Esophagus muscularis mucosa (tissue), 4 donors: ENCODE measurements at regions not wholly inside any gene's neighbourhood (a gene's known extent, or its start where the extent isn't known, plus 50 kb on each side); places are given as distances from the start of the nearest gene placed in this dataset.

ENCODE experiments used
- DNase-seq: peaks from one replicate; pipeline ENCODE4 v3.0.0-alpha.2; 2017; ENCODE audit errors: extremely low spot score
- H3K27ac ChIP-seq, 4 donors: fragments of 200-600 bp; sonication (generic); replicated peaks in 1 of 4; 1 replicate in 3 of 4; 2 replicates in 1 of 4; pipeline ENCODE4 v1.5.1; 2016 to 2019; ENCODE audit warnings: mild to moderate bottlenecking in 1 of 4
- H3K27me3 ChIP-seq, 4 donors: fragments of 200-600 bp; sonication (generic); one replicate each; pipeline versions ENCODE4 v1.5.1 to v1.6.0; 2016 to 2019
- H3K36me3 ChIP-seq, 4 donors: fragments of 200-600 bp; sonication (generic); one replicate each; pipeline ENCODE4 v1.5.1; 2016 to 2019
- H3K4me1 ChIP-seq, 4 donors: fragments of 200-600 bp; sonication (generic); one replicate each; pipeline ENCODE4 v1.5.1; 2016 to 2019
- H3K4me3 ChIP-seq, 4 donors: fragments of 200-600 bp; sonication (generic); 1 replicate in 2 of 4; 2 replicates in 2 of 4; pipeline ENCODE4 v1.5.1; 2016 to 2019; ENCODE audit warnings: mild to moderate bottlenecking in 4 of 4, moderate library complexity in 1 of 4
- H3K9me3 ChIP-seq, 4 donors: fragments of 200-600 bp; sonication (generic); 1 replicate in 3 of 4; 2 replicates in 1 of 4; pipeline ENCODE4 v1.5.1; 2016 to 2019
- EP300 ChIP-seq: sonication (generic); formaldehyde crosslinking; IDR thresholded peaks from one replicate; pipeline ENCODE4 v1.6.1; 2017; ENCODE audit warnings: antibody characterized with exemption
- POLR2A ChIP-seq: fragments of 450-650 bp; IDR thresholded peaks from one replicate; pipeline ENCODE4 v1.6.1; 2017; ENCODE audit warnings: antibody characterized with exemption, moderate library complexity, mild to moderate bottlenecking, low read depth
- POLR2AphosphoS5 ChIP-seq, 2 donors: sonication (generic); formaldehyde crosslinking; IDR thresholded peaks; one replicate each; pipeline ENCODE4 v1.6.1; 2017; ENCODE audit warnings: antibody characterized with exemption in 2 of 2
- WGBS: methylation state at CpG from one replicate; pipeline ENCODE4 v1.1.5; 2018; 5-methylcytosine and 5-hydroxymethylcytosine counted together
- intact Hi-C: fragments of 100-400 bp; cut with DNase I; formaldehyde crosslinking; loops from one replicate; pipeline ENCODE4 v1.15.1; 2023
- TF ChIP-seq, protein P1 (sequence below), 3 experiments: fragments of 200-600 bp in 2 of 3; fragments of 450-650 bp in 1 of 3; sonication (generic) in 2 of 3; IDR thresholded peaks; one replicate each; pipeline ENCODE4 v1.5.1; 2017 to 2019; ENCODE audit warnings: antibody characterized with exemption in 3 of 3, mild to moderate bottlenecking in 2 of 3, moderate library complexity in 1 of 3

DNA sequence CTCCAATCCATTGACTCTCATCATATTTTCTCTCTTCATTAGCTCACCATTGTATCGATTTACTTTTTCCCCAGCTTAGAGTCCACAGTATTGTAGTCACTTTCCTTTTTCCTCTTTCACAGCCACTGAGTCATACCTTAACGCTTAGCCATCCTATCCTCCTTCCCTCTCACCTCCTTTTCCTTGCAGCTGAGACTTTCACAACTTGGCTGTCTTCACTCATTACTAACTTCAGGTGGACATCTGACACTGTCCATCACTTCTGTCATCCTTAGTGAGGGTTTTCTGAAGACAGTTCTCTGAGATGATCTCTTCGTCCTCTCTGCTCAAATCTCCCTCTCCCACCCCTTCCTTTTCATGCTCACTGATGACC lies 70.5 kb upstream of the ESX1 start:
- no peaks in the 10 kb centered on the region for H3K4me1 ChIP-seq
- no peaks in the 10 kb centered on the region for H3K9me3 ChIP-seq
- WGBS = 73% methylated on average over 3 of the region's 3 CpGs
- DNase-seq = no peak
- H3K4me3 ChIP-seq = no peak overlapping the region
- H3K36me3 ChIP-seq = no peaks in the 10 kb centered on the region
- TF ChIP-seq POLR2AphosphoS5 (IDR thresholded peaks at IDR 0.05) = no peak
- TF ChIP-seq EP300 = no peak
- TF ChIP-seq, protein P1, sequence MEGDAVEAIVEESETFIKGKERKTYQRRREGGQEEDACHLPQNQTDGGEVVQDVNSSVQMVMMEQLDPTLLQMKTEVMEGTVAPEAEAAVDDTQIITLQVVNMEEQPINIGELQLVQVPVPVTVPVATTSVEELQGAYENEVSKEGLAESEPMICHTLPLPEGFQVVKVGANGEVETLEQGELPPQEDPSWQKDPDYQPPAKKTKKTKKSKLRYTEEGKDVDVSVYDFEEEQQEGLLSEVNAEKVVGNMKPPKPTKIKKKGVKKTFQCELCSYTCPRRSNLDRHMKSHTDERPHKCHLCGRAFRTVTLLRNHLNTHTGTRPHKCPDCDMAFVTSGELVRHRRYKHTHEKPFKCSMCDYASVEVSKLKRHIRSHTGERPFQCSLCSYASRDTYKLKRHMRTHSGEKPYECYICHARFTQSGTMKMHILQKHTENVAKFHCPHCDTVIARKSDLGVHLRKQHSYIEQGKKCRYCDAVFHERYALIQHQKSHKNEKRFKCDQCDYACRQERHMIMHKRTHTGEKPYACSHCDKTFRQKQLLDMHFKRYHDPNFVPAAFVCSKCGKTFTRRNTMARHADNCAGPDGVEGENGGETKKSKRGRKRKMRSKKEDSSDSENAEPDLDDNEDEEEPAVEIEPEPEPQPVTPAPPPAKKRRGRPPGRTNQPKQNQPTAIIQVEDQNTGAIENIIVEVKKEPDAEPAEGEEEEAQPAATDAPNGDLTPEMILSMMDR (IDR thresholded peaks at IDR 0.05) = no peak
- no peak for TF ChIP-seq POLR2A
- intact Hi-C loops = no loop called here
- H3K27me3 ChIP-seq = no peaks in the 10 kb centered on the region
- H3K27ac ChIP-seq = no peak overlapping the region

DNA sequence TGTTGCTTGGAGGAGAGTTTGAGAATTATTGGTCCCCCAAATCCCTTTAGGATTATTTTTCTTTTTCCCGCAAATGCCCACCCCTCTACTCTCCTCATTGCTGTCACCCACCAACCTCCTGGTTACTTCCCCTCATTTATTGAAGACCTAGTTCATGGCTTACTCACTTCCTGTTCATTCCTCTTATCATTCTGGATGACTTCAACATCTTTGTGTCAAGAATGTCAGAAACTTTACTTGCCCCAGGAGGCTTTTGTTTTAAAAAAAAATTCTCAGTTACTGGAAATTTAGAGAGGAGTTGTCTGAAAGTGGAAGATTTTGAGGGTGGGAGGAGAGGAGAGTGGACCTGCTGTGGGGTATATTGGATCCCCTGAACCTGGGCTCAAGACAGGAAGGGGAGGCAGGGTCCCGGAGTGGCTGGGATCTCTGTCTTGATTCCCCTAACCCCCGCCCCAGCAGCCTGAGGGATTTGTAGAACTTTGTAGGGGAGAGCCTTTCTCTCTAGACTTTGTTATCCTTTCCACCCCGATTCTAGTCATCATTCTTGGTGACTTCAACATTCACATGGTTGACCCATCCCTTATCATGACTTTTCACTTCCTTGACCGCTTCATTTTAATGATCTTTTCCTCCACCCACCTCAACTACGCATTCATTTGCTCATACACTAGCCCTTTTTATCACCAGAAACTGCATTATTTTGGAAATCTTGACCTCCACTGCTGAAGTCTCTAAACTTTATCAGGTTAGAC lies 69.9 kb upstream of the ESX1 start:
- intact Hi-C loops = no loop called here
- 76% methylated on average over 6 of the region's 6 CpGs for WGBS
- Histone ChIP-seq H3K27ac (no peak overlapping the region), H3K4me1 (no peaks in the 10 kb centered on the region), H3K36me3 (no peaks in the 10 kb centered on the region), H3K4me3 (no peak overlapping the region), H3K9me3 (no peaks in the 10 kb centered on the region), H3K27me3 (no peaks in the 10 kb centered on the region)
- DNase-seq = no peak
- TF ChIP-seq POLR2A (no peak), POLR2AphosphoS5 (IDR thresholded peaks at IDR 0.05) (no peak), EP300 (no peak)
- TF ChIP-seq, protein P1 (IDR thresholded peaks at IDR 0.05) = no peak

DNA sequence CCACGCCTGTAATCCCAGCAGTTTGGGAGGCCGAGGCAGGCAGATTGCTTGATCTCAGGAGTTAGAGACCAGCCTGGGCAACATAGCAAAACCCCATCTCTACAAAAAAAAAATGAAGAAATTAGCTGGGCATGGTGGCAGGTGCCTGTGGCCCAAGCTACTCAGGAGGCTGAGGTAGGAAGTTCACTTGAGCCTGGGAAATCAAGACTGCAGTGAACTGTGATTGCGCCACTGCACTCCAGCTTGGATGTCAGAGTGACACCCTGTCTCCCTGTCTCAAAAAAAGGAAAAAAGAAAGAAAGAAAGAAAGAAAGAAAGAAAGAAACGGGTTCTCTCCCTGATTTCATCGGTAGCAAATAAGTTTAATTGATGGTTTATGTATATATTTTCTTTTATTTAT lies 64.6 kb upstream of the ESX1 start:
- TF ChIP-seq EP300 = no peak
- no peak for TF ChIP-seq POLR2A
- TF ChIP-seq, protein P1 (IDR thresholded peaks at IDR 0.05) = no peak
- no peak for TF ChIP-seq POLR2AphosphoS5 (IDR thresholded peaks at IDR 0.05)
- intact Hi-C loops = no loop called here
- Histone ChIP-seq H3K9me3 (no peaks in the 10 kb centered on the region), H3K36me3 (no peaks in the 10 kb centered on the region), H3K27ac (no peak overlapping the region), H3K4me1 (no peaks in the 10 kb centered on the region), H3K27me3 (no peaks in the 10 kb centered on the region), H3K4me3 (no peak overlapping the region)
- DNase-seq = no peak
- WGBS = 78% methylated on average over 5 of the region's 5 CpGs

DNA sequence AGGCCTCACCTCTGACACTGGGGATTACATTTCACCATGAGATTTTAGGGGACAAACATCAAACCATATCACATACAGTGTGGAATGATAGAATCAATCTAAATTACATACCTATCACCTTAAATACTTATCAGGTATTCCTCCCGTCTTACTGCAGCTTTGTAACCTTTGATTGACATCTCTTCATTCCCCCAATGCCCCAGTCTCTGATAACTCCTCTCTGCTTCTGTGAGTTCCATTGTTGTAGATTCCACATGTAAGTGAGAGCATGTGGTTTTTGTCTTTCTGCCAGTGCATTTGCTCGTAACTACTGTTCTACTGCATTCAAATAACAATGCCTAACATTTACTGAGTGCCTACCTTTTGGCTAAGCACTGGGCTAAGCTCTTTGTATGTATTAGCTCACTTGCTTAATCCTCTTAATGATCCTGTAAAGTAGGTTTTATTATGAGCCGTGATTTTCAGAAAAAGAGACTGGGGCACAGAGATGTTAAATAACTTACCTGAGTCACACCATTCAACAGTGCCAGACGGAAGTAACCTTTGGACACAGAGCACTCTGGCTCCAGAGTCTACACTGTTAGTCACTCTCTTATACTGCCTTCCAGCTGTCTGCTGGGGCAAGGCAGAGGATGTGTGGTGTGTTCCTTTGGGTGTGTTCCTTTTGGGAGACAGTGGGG lies 63.7 kb upstream of the ESX1 start:
- no peak for DNase-seq
- TF ChIP-seq POLR2A = no peak
- no peak for TF ChIP-seq EP300
- TF ChIP-seq POLR2AphosphoS5 (IDR thresholded peaks at IDR 0.05) = no peak
- TF ChIP-seq, protein P1 (IDR thresholded peaks at IDR 0.05) = no peak
- Histone ChIP-seq H3K36me3 (no peaks in the 10 kb centered on the region), H3K4me1 (no peaks in the 10 kb centered on the region), H3K27ac (no peak overlapping the region), H3K4me3 (no peak overlapping the region), H3K9me3 (no peaks in the 10 kb centered on the region), H3K27me3 (no peaks in the 10 kb centered on the region)
- intact Hi-C loops = no loop called here
- WGBS = 69% methylated on average over 4 of the region's 4 CpGs
